HFFc6 (cell line): ENCODE measurements at regions not wholly inside any gene's neighbourhood (a gene's known extent, or its start where the extent isn't known, plus 50 kb on each side); places are given as distances from the start of the nearest gene placed in this dataset.

Experiments
- DNase-seq: peaks from one replicate; pipeline ENCODE4 v3.0.0-alpha.2; 2018
- H3K27ac Mint-ChIP-seq: 2 replicates; pipeline ENCODE4 v1.8.0; 2020; ENCODE audit warnings: mild to moderate bottlenecking, mixed read lengths
- H3K27me3 Mint-ChIP-seq: 2 replicates; pipeline ENCODE4 v1.8.0; 2021; ENCODE audit warnings: mild to moderate bottlenecking, moderate library complexity, mixed read lengths; ENCODE audit not compliant: insufficient read depth
- H3K36me3 Mint-ChIP-seq: 2 replicates; pipeline ENCODE4 v1.8.0; 2021; ENCODE audit warnings: low read depth, mixed read lengths
- H3K4me1 Mint-ChIP-seq: 2 replicates; pipeline ENCODE4 v1.8.0; 2020; ENCODE audit warnings: low read depth, mixed read lengths
- H3K4me3 Mint-ChIP-seq: 2 replicates; pipeline ENCODE4 v1.8.0; 2020; ENCODE audit warnings: mild to moderate bottlenecking, moderate library complexity, mixed read lengths
- H3K9me3 Mint-ChIP-seq: 2 replicates; pipeline ENCODE4 v1.8.0; 2020; ENCODE audit warnings: mild to moderate bottlenecking, mixed read lengths
- TF ChIP-seq, protein P1 (sequence below): fragments of 200-600 bp; sonication (generic); IDR thresholded peaks from 2 replicates; pipeline ENCODE4 v1.5.0; 2021; ENCODE audit warnings: antibody characterized with exemption, mild to moderate bottlenecking

DNA sequence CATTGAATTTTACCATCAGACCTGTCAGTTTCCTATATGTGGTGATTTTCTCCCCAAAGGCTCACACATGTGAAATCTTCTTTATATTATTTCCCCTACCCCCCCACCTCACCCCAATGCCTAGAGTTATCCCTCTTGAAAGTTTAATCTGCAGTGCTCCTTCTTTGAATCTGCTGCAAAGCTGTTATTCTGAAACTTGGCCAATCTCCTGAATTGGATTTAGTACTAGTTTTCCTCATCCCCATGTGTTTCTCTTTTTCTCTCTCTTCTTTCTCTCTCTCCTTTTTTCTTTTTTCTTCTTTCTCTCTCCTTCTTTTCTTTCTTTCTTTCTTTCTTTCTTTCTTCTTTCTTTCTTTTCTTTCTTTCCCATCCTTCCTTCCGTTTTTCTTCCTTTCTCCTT is 886.2 kb downstream of the TYW1 start:
- Mint-ChIP-seq H3K4me3 (no peak overlapping the region), H3K9me3 (peaks cover 44% of the 10 kb centered on the region), H3K27me3 (no peaks in the 10 kb centered on the region), H3K27ac (no peak overlapping the region), H3K36me3 (no peaks in the 10 kb centered on the region), H3K4me1 (no peaks in the 10 kb centered on the region)
- no peak for DNase-seq
- TF ChIP-seq, protein P1, sequence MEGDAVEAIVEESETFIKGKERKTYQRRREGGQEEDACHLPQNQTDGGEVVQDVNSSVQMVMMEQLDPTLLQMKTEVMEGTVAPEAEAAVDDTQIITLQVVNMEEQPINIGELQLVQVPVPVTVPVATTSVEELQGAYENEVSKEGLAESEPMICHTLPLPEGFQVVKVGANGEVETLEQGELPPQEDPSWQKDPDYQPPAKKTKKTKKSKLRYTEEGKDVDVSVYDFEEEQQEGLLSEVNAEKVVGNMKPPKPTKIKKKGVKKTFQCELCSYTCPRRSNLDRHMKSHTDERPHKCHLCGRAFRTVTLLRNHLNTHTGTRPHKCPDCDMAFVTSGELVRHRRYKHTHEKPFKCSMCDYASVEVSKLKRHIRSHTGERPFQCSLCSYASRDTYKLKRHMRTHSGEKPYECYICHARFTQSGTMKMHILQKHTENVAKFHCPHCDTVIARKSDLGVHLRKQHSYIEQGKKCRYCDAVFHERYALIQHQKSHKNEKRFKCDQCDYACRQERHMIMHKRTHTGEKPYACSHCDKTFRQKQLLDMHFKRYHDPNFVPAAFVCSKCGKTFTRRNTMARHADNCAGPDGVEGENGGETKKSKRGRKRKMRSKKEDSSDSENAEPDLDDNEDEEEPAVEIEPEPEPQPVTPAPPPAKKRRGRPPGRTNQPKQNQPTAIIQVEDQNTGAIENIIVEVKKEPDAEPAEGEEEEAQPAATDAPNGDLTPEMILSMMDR, result no peak

DNA sequence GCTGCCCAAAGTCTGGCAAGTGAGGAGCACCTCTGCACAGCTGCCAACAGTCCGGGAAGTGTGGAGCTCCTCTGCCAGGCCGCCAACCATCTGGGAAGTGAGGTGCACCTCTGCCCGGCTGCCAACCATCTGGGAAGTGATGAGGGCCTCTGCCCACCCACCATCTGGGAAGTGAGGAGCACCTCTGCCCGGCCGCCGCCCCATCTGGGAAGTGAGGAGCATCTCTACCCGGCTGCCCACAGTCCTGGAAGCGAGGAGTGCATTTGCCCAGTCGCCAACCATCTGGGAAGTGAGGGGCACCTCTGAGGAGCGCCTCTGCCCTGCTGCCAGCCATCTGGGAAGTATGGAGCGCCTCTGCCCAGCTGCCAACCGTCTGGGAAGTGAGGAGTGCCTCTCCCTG is 893.7 kb downstream of the TYW1 start:
- no peaks in the 10 kb centered on the region for H3K27me3 Mint-ChIP-seq

DNA sequence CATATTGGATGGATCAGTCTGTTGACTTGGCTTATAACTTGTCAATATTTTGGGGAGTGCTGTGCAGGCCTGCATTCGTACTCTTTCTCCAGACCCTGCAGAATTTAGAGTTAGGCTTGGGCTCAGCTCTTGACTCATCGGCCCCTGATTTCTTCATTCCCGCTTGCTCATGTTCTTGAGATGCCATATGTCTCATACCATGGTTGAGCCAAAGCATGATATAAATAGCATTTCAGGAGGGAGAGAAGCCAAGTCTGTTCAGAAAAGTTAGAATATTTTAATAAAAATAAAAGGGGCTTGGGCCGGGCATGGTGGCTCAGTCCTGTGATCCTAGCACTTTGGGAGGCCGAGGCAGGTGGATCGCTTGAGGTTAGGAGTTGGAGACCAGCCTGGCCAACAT is 898.1 kb downstream of the TYW1 start:
- H3K36me3 Mint-ChIP-seq, result no peaks in the 10 kb centered on the region
- H3K9me3 Mint-ChIP-seq, result peaks cover 70% of the 10 kb centered on the region
- H3K4me3 Mint-ChIP-seq, result no peak overlapping the region
- no peaks in the 10 kb centered on the region for H3K27me3 Mint-ChIP-seq
- H3K4me1 Mint-ChIP-seq, result no peaks in the 10 kb centered on the region
- no peak for DNase-seq
- H3K27ac Mint-ChIP-seq, result no peak overlapping the region
- TF ChIP-seq, protein P1, result no peak

More for the DNA sequence above, 893.7 kb downstream of the TYW1 start:
- H3K4me3 Mint-ChIP-seq, result no peak overlapping the region
- no peak overlapping the region for H3K27ac Mint-ChIP-seq
- H3K36me3 Mint-ChIP-seq, result no peaks in the 10 kb centered on the region
- TF ChIP-seq, protein P1, result no peak
- DNase-seq, result no peak
- H3K4me1 Mint-ChIP-seq, result no peaks in the 10 kb centered on the region
- H3K9me3 Mint-ChIP-seq, result peaks cover 64% of the 10 kb centered on the region

DNA sequence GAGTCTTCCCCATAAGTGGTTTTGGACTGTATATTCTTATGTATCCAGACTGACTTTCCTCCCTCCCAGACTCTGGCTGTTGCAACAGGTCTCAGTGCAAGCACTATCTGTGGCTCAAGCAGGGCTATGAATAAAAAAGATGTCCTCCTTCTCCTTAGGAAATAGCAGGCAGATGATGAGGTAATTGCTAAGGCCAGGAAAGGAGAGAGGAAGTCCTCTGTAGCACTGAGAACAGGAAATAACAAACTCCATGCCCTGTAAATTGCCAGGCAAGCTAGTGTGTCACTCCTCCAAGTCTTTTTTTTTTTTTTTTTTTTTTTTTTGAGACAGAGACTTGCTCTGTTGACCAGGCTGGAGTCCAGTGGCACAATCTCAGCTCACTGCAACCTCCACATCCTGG is 900.1 kb downstream of the TYW1 start:
- Mint-ChIP-seq H3K4me1 (no peaks in the 10 kb centered on the region), H3K27ac (no peak overlapping the region), H3K27me3 (no peaks in the 10 kb centered on the region; the same call in 1 of the 2 replicates), H3K9me3 (peaks cover 63% of the 10 kb centered on the region), H3K4me3 (no peak overlapping the region), H3K36me3 (no peaks in the 10 kb centered on the region)
- TF ChIP-seq, protein P1, result no peak
- no peak for DNase-seq

DNA sequence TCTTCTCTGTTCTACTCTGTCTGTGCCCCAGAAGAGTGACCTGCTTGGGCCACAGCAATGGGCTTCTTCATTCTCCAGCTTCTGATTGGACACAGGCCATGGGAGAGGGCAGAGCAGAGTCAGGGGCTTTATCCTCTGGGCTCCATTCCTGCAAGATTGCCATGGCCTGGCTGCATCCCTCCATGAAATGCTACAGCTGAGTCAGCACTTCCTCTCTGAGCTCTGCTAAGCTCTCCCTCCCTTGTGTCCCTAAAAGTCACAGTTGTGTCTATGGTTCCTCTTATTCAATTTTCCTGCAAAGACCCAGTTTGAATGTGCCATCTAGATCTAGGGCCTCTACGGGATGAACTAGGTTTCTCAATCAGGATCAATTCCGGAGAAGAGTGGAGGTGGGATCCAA is 903.8 kb downstream of the TYW1 start:
- H3K27me3 Mint-ChIP-seq, result peaks cover 2% of the 10 kb centered on the region; the same call in 1 of the 2 replicates
- DNase-seq, result no peak
- peaks cover 44% of the 10 kb centered on the region for H3K9me3 Mint-ChIP-seq
- H3K27ac Mint-ChIP-seq, result no peak overlapping the region
- no peaks in the 10 kb centered on the region for H3K36me3 Mint-ChIP-seq
- TF ChIP-seq, protein P1, result no peak
- H3K4me3 Mint-ChIP-seq, result no peak overlapping the region
- no peaks in the 10 kb centered on the region for H3K4me1 Mint-ChIP-seq
